Esophagus muscularis mucosa (tissue), 4 donors: ENCODE measurements at regions not wholly inside any gene's neighbourhood (a gene's known extent, or its start where the extent isn't known, plus 50 kb on each side); places are given as distances from the start of the nearest gene placed in this dataset.

ENCODE experiments used
- DNase-seq: peaks from one replicate; pipeline ENCODE4 v3.0.0-alpha.2; 2017; ENCODE audit errors: extremely low spot score
- H3K27ac ChIP-seq, 4 donors: fragments of 200-600 bp; sonication (generic); replicated peaks in 1 of 4; 1 replicate in 3 of 4; 2 replicates in 1 of 4; pipeline ENCODE4 v1.5.1; 2016 to 2019; ENCODE audit warnings: mild to moderate bottlenecking in 1 of 4
- H3K27me3 ChIP-seq, 4 donors: fragments of 200-600 bp; sonication (generic); one replicate each; pipeline versions ENCODE4 v1.5.1 to v1.6.0; 2016 to 2019
- H3K36me3 ChIP-seq, 4 donors: fragments of 200-600 bp; sonication (generic); one replicate each; pipeline ENCODE4 v1.5.1; 2016 to 2019
- H3K4me1 ChIP-seq, 4 donors: fragments of 200-600 bp; sonication (generic); one replicate each; pipeline ENCODE4 v1.5.1; 2016 to 2019
- H3K4me3 ChIP-seq, 4 donors: fragments of 200-600 bp; sonication (generic); 1 replicate in 2 of 4; 2 replicates in 2 of 4; pipeline ENCODE4 v1.5.1; 2016 to 2019; ENCODE audit warnings: mild to moderate bottlenecking in 4 of 4, moderate library complexity in 1 of 4
- H3K9me3 ChIP-seq, 4 donors: fragments of 200-600 bp; sonication (generic); 1 replicate in 3 of 4; 2 replicates in 1 of 4; pipeline ENCODE4 v1.5.1; 2016 to 2019
- EP300 ChIP-seq: sonication (generic); formaldehyde crosslinking; IDR thresholded peaks from one replicate; pipeline ENCODE4 v1.6.1; 2017; ENCODE audit warnings: antibody characterized with exemption
- POLR2A ChIP-seq: fragments of 450-650 bp; IDR thresholded peaks from one replicate; pipeline ENCODE4 v1.6.1; 2017; ENCODE audit warnings: antibody characterized with exemption, moderate library complexity, mild to moderate bottlenecking, low read depth
- POLR2AphosphoS5 ChIP-seq, 2 donors: sonication (generic); formaldehyde crosslinking; IDR thresholded peaks; one replicate each; pipeline ENCODE4 v1.6.1; 2017; ENCODE audit warnings: antibody characterized with exemption in 2 of 2
- WGBS: methylation state at CpG from one replicate; pipeline ENCODE4 v1.1.5; 2018; 5-methylcytosine and 5-hydroxymethylcytosine counted together
- intact Hi-C: fragments of 100-400 bp; cut with DNase I; formaldehyde crosslinking; loops from one replicate; pipeline ENCODE4 v1.15.1; 2023
- TF ChIP-seq, protein P1 (sequence below), 3 experiments: fragments of 200-600 bp in 2 of 3; fragments of 450-650 bp in 1 of 3; sonication (generic) in 2 of 3; IDR thresholded peaks; one replicate each; pipeline ENCODE4 v1.5.1; 2017 to 2019; ENCODE audit warnings: antibody characterized with exemption in 3 of 3, mild to moderate bottlenecking in 2 of 3, moderate library complexity in 1 of 3

- TF ChIP-seq, protein P1, sequence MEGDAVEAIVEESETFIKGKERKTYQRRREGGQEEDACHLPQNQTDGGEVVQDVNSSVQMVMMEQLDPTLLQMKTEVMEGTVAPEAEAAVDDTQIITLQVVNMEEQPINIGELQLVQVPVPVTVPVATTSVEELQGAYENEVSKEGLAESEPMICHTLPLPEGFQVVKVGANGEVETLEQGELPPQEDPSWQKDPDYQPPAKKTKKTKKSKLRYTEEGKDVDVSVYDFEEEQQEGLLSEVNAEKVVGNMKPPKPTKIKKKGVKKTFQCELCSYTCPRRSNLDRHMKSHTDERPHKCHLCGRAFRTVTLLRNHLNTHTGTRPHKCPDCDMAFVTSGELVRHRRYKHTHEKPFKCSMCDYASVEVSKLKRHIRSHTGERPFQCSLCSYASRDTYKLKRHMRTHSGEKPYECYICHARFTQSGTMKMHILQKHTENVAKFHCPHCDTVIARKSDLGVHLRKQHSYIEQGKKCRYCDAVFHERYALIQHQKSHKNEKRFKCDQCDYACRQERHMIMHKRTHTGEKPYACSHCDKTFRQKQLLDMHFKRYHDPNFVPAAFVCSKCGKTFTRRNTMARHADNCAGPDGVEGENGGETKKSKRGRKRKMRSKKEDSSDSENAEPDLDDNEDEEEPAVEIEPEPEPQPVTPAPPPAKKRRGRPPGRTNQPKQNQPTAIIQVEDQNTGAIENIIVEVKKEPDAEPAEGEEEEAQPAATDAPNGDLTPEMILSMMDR (IDR thresholded peaks at IDR 0.05): no peak
- no peak for TF ChIP-seq POLR2AphosphoS5 (IDR thresholded peaks at IDR 0.05)
- TF ChIP-seq POLR2A: no peak
- TF ChIP-seq EP300: no peak
- Histone ChIP-seq H3K9me3 (no peaks in the 10 kb centered on the region), H3K36me3 (no peaks in the 10 kb centered on the region), H3K27ac (no peak overlapping the region), H3K4me3 (no peak overlapping the region), H3K4me1 (no peaks in the 10 kb centered on the region), H3K27me3 (no peaks in the 10 kb centered on the region)
- no peak for DNase-seq
- 39% methylated on average over 2 of the region's 2 CpGs for WGBS
- intact Hi-C loops: no loop called here
These were observed 70.7 kb upstream of the DCBLD2 start for GRCh38 chr3:98972155-98972554.

DNA sequence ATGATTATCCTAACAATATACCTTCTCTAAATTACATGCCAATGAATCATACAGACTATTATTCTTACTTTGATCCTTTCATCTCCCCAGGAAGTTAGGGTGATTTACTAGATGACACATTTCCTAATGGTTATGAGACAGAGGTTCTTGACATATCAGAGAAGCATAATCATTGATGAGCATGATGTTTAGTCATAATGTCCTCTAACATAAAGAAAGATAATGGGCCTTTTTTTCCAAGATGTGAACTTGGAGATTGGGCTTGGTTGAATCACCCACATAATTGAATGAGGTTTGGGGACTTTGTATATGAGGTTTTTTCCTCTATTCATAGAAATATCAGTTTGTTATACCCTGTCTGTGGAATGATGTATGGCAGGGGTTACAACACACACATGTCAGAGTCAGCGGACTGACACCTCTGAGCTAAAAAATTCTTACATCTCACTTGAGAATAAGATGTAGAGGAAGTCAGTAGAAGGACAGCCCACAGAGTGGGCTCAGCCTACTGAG, 69.7 kb upstream of the DCBLD2 start:
- 100% methylated on average over 1 of the region's 1 CpG for WGBS
- H3K4me3 ChIP-seq: no peak overlapping the region
- H3K27ac ChIP-seq: no peak overlapping the region
- no peak for DNase-seq
- no peak for TF ChIP-seq POLR2AphosphoS5 (IDR thresholded peaks at IDR 0.05)
- no peak for TF ChIP-seq POLR2A
- TF ChIP-seq, protein P1 (IDR thresholded peaks at IDR 0.05): no peak
- TF ChIP-seq EP300: no peak
- H3K4me1 ChIP-seq: no peaks in the 10 kb centered on the region
- no peaks in the 10 kb centered on the region for H3K27me3 ChIP-seq
- no peaks in the 10 kb centered on the region for H3K36me3 ChIP-seq
- H3K9me3 ChIP-seq: no peaks in the 10 kb centered on the region
- intact Hi-C loops: no loop called here

DNA sequence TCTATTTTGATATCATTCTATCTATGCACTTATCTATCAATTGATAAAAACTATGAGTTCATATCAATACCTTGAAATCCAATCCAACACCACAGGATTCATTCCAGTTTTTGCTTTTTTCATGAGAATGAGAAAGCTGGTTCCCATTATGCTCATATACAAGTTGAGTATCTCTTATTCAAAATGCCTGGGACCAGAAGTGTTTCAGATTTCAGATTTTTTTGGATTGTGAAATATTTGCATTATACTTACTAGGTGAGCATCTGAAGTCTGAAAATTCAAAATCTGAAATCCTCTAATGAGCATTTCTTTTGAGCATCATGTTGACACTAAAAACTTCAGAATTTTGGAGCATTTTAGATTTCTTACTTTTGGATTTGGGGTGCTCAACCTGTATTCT, 67.8 kb upstream of the DCBLD2 start:
- Histone ChIP-seq H3K27ac (no peak overlapping the region), H3K4me3 (no peak overlapping the region), H3K36me3 (no peaks in the 10 kb centered on the region), H3K27me3 (no peaks in the 10 kb centered on the region), H3K9me3 (no peaks in the 10 kb centered on the region), H3K4me1 (no peaks in the 10 kb centered on the region)
- DNase-seq: no peak
- intact Hi-C loops: no loop called here
- TF ChIP-seq EP300 (no peak), POLR2A (no peak)

GRCh38 chr3:98968824-98969223, 67.3 kb upstream of the DCBLD2 start:
- WGBS: 88% methylated on average over 4 of the region's 4 CpGs

DNA sequence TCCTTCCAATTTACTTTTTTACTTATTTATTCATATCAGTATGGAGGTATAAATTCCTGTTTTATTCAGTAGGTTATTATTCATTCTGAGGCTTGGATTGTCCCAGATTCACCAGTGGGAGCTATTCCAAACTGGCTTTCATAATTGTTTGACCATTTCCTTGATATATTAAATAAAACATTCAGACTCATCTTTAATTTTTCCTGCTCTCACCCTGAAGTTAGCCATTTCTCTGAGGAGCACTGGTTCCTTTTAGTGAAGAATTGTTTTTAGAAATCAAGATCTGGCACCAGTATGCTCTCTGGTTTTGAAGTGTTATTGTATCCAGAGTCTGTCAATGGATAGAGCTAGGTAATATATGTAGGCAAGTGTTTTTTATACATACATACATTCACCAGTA, 66.9 kb upstream of the DCBLD2 start:
- intact Hi-C loops: no loop called here
- Histone ChIP-seq H3K27me3 (no peaks in the 10 kb centered on the region), H3K27ac (no peak overlapping the region), H3K9me3 (no peaks in the 10 kb centered on the region), H3K36me3 (no peaks in the 10 kb centered on the region), H3K4me1 (no peaks in the 10 kb centered on the region), H3K4me3 (no peak overlapping the region)
- no peak for TF ChIP-seq EP300
- TF ChIP-seq, protein P1 (IDR thresholded peaks at IDR 0.05): no peak
- TF ChIP-seq POLR2AphosphoS5 (IDR thresholded peaks at IDR 0.05): no peak
- TF ChIP-seq POLR2A: no peak
- no peak for DNase-seq

More at GRCh38 chr3:98968824-98969223, 67.3 kb upstream of the DCBLD2 start:
- DNase-seq: no peak
- H3K36me3 ChIP-seq: no peaks in the 10 kb centered on the region
- intact Hi-C loops: no loop called here
- no peak for TF ChIP-seq POLR2A
- TF ChIP-seq, protein P1 (IDR thresholded peaks at IDR 0.05): no peak
- TF ChIP-seq POLR2AphosphoS5 (IDR thresholded peaks at IDR 0.05): no peak
- no peak for TF ChIP-seq EP300
- no peaks in the 10 kb centered on the region for H3K4me1 ChIP-seq
- no peaks in the 10 kb centered on the region for H3K9me3 ChIP-seq
- no peaks in the 10 kb centered on the region for H3K27me3 ChIP-seq
- H3K27ac ChIP-seq: no peak overlapping the region
- H3K4me3 ChIP-seq: no peak overlapping the region
